Activated T-cell treated with anti-CD3 and anti-CD28 coated beads, Interleukin-2, amount 50 U/mL, for 4 hours (primary cell): ENCODE measurements at regions not wholly inside any gene's neighbourhood (a gene's known extent, or its start where the extent isn't known, plus 50 kb on each side); places are given as distances from the start of the nearest gene placed in this dataset.
"Not testable (repeated sequence)": the region's sequence is repeated elsewhere in the genome, so short reads cannot be mapped to it uniquely, and the experiment has no call there.

Source experiments
- ATAC-seq, 2 donors: fragments of 200-7000 bp; cut with Tn5 transposase; one replicate each; pipeline ENCODE4 v1.10.0; 2021
- DNase-seq: peaks from one replicate; pipeline ENCODE4 v3.0.0-alpha.2; 2020
- H3K27me3 Mint-ChIP-seq: one replicate; pipeline ENCODE4 v1.8.0; 2021; ENCODE audit warnings: low read depth, mixed read lengths
- H3K36me3 Mint-ChIP-seq: one replicate; pipeline ENCODE4 v1.8.0; 2022; ENCODE audit warnings: mixed read lengths; ENCODE audit not compliant: insufficient read depth
- H3K4me1 Mint-ChIP-seq: one replicate; pipeline ENCODE4 v1.8.0; 2021; ENCODE audit warnings: low read depth, mixed read lengths
- H3K4me3 Mint-ChIP-seq: one replicate; pipeline ENCODE4 v1.8.0; 2021; ENCODE audit warnings: mild to moderate bottlenecking, moderate library complexity, mixed read lengths
- H3K9me3 Mint-ChIP-seq: one replicate; pipeline ENCODE4 v1.8.0; 2021; ENCODE audit warnings: mixed read lengths

GRCh38 chr11:134955281-134955680, 543.2 kb upstream of the B3GAT1 start:
- Mint-ChIP-seq H3K36me3 (no peaks in the 10 kb centered on the region), H3K4me1 (no peaks in the 10 kb centered on the region), H3K27me3 (peaks cover 15% of the 10 kb centered on the region), H3K4me3 (no peak overlapping the region), H3K9me3 (no peaks in the 10 kb centered on the region)
- ATAC-seq (no peak), DNase-seq (no peak)

- H3K36me3 Mint-ChIP-seq, DNase-seq, H3K9me3 Mint-ChIP-seq, H3K4me1 Mint-ChIP-seq, H3K4me3 Mint-ChIP-seq, ATAC-seq: not testable (repeated sequence)
- peaks cover 19% of the 10 kb centered on the region for H3K27me3 Mint-ChIP-seq
Observed at GRCh38 chr11:134954456-134954855, 542.4 kb upstream of the B3GAT1 start.

DNA sequence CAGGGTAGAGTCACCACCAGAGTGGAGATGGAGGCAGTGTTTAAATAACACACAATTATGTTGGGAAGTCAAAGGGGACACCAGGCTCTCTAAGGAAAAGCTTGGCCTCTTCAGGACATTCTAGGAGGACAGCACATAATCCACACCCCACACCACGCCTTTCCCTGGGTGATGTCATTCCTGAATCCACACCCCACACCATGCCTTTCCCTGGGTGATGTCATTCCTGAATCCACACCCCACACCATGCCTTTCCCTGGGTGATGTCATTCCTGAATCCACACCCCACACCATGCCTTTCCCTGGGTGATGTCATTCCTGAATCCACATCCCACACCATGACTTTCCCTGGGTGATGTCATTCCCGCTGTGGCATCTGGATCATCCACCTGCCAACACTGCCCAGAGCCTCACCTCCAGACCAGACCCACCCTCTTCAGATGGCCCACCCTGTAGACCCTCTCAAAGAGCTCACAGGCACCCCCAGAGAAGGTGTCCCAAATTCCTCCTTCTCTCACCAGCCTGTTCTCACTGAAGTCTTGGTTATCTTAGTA, 541.5 kb upstream of the B3GAT1 start:
- not testable (repeated sequence) for H3K4me1 Mint-ChIP-seq, H3K36me3 Mint-ChIP-seq, ATAC-seq, H3K9me3 Mint-ChIP-seq, H3K4me3 Mint-ChIP-seq, DNase-seq
- H3K27me3 Mint-ChIP-seq, result peaks cover 24% of the 10 kb centered on the region

- H3K36me3 Mint-ChIP-seq, result no peaks in the 10 kb centered on the region
- DNase-seq (no peak), ATAC-seq (no peak)
- no peaks in the 10 kb centered on the region for H3K4me1 Mint-ChIP-seq
- H3K4me3 Mint-ChIP-seq, result no peak overlapping the region
- H3K9me3 Mint-ChIP-seq, result no peaks in the 10 kb centered on the region
- H3K27me3 Mint-ChIP-seq, result peaks cover 29% of the 10 kb centered on the region
Observed at GRCh38 chr11:134951305-134951700, 539.3 kb upstream of the B3GAT1 start.

DNA sequence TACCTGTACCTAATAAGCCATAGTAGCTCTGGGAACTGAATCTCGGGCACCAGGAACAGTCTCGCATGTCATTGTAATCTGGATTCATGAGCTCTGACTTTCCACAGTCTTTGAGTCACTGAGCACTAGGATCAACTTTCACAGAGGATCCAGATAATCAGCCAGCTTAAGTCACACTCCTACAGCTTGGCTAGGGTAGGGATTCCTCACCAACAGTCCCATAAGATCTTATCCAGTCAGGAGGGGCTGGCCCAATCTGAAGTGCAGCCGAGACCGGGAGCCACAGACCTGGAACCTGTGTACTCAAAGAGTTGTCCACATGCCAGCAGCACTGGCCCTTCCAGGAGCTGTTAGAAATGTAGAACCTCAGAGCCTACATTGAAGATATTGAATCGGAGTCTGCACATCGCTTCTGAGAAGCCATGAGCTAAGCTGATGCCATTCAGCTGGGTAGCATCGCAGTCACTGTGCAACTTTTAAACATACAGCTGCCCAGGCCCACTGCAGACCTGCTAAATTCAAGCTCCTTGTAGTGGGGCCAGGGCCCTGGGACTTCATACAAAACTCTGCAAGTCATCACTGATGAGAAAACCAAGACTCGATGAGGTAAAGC, 538.8 kb upstream of the B3GAT1 start:
- H3K36me3 Mint-ChIP-seq, result no peaks in the 10 kb centered on the region
- H3K9me3 Mint-ChIP-seq, result no peaks in the 10 kb centered on the region
- H3K27me3 Mint-ChIP-seq, result peaks cover 27% of the 10 kb centered on the region
- no peak overlapping the region for H3K4me3 Mint-ChIP-seq
- H3K4me1 Mint-ChIP-seq, result no peaks in the 10 kb centered on the region
- DNase-seq, result no peak
- ATAC-seq, result no peak

- H3K4me3 Mint-ChIP-seq, result no peak overlapping the region
- no peak for ATAC-seq
- no peaks in the 10 kb centered on the region for H3K4me1 Mint-ChIP-seq
- no peaks in the 10 kb centered on the region for H3K9me3 Mint-ChIP-seq
- no peak for DNase-seq
- H3K36me3 Mint-ChIP-seq, result no peaks in the 10 kb centered on the region
- H3K27me3 Mint-ChIP-seq, result peaks cover 16% of the 10 kb centered on the region
Observed at GRCh38 chr11:134949121-134950090, 537.4 kb upstream of the B3GAT1 start.

DNA sequence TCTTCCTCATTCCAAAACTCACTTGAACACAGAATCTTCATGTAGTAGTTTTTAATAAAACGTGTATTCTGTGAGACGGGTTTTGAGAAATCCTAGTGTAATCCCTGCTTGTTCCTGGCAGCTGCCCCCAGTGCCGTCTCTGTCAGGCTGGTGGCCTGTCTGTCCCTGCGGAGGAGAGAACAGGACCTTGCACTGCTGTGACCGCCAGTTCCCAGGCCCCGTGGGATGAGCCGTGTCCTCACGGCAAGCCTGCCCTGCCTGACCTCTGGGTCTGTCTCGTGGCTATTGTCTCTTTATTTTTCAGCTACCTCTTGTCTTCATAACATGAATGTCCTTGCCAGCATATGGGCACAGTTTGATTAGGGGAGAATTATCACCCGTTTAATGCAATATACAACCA, 535.5 kb upstream of the B3GAT1 start:
- DNase-seq (no peak), ATAC-seq (no peak)
- Mint-ChIP-seq H3K27me3 (peaks cover 13% of the 10 kb centered on the region), H3K4me3 (no peak overlapping the region), H3K4me1 (no peaks in the 10 kb centered on the region), H3K9me3 (no peaks in the 10 kb centered on the region), H3K36me3 (no peaks in the 10 kb centered on the region)

GRCh38 chr11:134945993-134946392, 534.0 kb upstream of the B3GAT1 start:
- Mint-ChIP-seq H3K4me3 (no peak overlapping the region), H3K9me3 (no peaks in the 10 kb centered on the region), H3K36me3 (no peaks in the 10 kb centered on the region), H3K4me1 (no peaks in the 10 kb centered on the region), H3K27me3 (peaks cover 21% of the 10 kb centered on the region)
- no peak for ATAC-seq
- no peak for DNase-seq

- H3K4me3 Mint-ChIP-seq, result no peak overlapping the region
- H3K9me3 Mint-ChIP-seq, result no peaks in the 10 kb centered on the region
- H3K36me3 Mint-ChIP-seq, result no peaks in the 10 kb centered on the region
- no peaks in the 10 kb centered on the region for H3K4me1 Mint-ChIP-seq
- peaks cover 25% of the 10 kb centered on the region for H3K27me3 Mint-ChIP-seq
- DNase-seq (no peak), ATAC-seq (no peak)
Observed at GRCh38 chr11:134944986-134945385, 532.9 kb upstream of the B3GAT1 start.

- DNase-seq (no peak), ATAC-seq (no peak)
- Mint-ChIP-seq H3K27me3 (peaks cover 22% of the 10 kb centered on the region), H3K9me3 (no peaks in the 10 kb centered on the region), H3K36me3 (no peaks in the 10 kb centered on the region), H3K4me1 (no peaks in the 10 kb centered on the region), H3K4me3 (no peak overlapping the region)
Observed at GRCh38 chr11:134944131-134944530, 532.1 kb upstream of the B3GAT1 start.

- DNase-seq (no peak), ATAC-seq (no peak)
- Mint-ChIP-seq H3K36me3 (no peaks in the 10 kb centered on the region), H3K9me3 (no peaks in the 10 kb centered on the region), H3K4me3 (no peak overlapping the region), H3K4me1 (no peaks in the 10 kb centered on the region), H3K27me3 (peaks cover 17% of the 10 kb centered on the region)
Observed at GRCh38 chr11:134943544-134943943, 531.5 kb upstream of the B3GAT1 start.

DNA sequence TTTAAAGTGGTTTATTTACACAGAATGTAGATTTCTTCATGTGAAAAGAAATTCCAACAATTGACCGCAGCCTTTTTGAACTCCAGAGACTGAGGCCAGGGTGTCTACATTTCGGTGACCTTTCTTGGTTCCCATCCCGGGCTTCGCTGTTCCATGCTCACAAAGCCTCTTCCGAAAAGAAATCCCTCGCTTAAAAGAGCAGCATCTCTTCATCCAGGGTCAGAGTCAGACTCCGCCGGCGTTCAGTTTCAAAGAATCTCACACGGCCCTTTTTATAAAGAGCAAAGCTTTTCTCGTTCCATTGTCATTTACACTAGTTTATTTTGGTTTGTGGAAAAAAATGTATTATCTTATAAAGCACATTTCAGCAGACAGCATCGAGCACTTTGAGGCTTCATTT, 530.6 kb upstream of the B3GAT1 start:
- no peak for ATAC-seq
- no peaks in the 10 kb centered on the region for H3K4me1 Mint-ChIP-seq
- no peaks in the 10 kb centered on the region for H3K36me3 Mint-ChIP-seq
- no peaks in the 10 kb centered on the region for H3K9me3 Mint-ChIP-seq
- peaks cover 14% of the 10 kb centered on the region for H3K27me3 Mint-ChIP-seq
- H3K4me3 Mint-ChIP-seq, result no peak overlapping the region
- no peak for DNase-seq

DNA sequence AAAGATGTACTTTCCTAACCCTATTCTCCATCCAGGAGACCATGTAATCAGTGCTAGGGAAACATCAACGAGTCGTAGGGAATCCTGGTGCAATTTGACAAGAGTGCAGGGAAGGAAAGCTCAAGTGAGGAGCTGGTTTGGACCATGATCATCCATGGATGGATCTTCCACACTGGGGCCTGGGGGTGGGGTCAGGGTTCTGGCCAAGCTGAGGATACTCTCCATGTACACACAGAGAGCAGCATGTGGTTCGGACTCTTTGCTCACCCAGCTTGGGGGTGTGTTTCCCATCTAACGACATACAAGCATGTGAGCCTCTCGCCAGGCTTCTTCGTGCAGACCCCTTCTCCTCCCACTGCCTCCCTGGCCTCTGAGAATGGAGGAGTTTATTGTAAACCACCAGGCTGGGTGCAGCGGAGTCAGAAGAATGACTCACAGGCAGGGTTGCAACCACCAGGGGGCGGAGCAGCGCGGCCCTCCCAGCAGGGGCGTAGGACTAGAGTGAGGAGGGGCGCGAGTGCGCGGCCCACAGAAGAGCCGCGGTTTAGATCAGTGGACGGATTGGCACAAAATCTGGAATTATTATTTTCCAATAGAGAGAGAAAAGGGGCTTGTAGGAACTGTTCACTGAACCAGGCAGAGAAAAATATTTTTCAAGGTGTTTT, 530.0 kb upstream of the B3GAT1 start:
- not testable (repeated sequence) for H3K4me1 Mint-ChIP-seq, ATAC-seq, DNase-seq, H3K4me3 Mint-ChIP-seq, H3K9me3 Mint-ChIP-seq, H3K36me3 Mint-ChIP-seq
- H3K27me3 Mint-ChIP-seq, result peaks cover 12% of the 10 kb centered on the region

GRCh38 chr11:134941326-134941725, 529.3 kb upstream of the B3GAT1 start:
- no peaks in the 10 kb centered on the region for H3K4me1 Mint-ChIP-seq
- peaks cover 12% of the 10 kb centered on the region for H3K27me3 Mint-ChIP-seq
- H3K9me3 Mint-ChIP-seq, result no peaks in the 10 kb centered on the region
- ATAC-seq (no peak), DNase-seq (no peak)
- H3K4me3 Mint-ChIP-seq, result no peak overlapping the region
- no peaks in the 10 kb centered on the region for H3K36me3 Mint-ChIP-seq
